NCI-H2171 treated with DMSO at 0.1 percent for 48 hours (cell line): ENCODE measurements at regions not wholly inside any gene's neighbourhood (a gene's known extent, or its start where the extent isn't known, plus 50 kb on each side); places are given as distances from the start of the nearest gene placed in this dataset.

ENCODE experiments used
- DNase-seq: peaks from one replicate; lab custom pipeline; 2025; lab: John Stamatoyannopoulos, UW

DNA sequence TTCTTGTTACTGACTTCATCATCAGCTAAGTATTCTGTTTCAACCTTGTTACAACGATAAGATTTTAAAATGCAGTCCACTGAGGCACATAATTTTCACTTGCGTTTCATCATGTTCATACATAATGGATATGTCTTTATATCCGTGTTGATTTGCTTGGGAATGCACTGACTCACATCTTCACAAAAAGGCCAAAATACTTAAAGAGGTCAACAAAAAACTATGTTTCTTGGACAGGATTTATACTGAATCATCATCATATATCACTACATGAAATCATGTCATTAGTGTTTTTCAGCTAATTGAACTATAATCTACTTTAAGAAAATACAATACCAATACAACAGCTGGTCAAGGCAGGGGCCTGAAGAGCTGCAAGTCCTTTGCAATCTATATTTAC lies 324.5 kb upstream of the KLF6 start:
- DNase-seq, result no peak

GRCh38 chr10:4108693-4109092 lies 323.7 kb upstream of the KLF6 start:
- DNase-seq, result no peak

DNA sequence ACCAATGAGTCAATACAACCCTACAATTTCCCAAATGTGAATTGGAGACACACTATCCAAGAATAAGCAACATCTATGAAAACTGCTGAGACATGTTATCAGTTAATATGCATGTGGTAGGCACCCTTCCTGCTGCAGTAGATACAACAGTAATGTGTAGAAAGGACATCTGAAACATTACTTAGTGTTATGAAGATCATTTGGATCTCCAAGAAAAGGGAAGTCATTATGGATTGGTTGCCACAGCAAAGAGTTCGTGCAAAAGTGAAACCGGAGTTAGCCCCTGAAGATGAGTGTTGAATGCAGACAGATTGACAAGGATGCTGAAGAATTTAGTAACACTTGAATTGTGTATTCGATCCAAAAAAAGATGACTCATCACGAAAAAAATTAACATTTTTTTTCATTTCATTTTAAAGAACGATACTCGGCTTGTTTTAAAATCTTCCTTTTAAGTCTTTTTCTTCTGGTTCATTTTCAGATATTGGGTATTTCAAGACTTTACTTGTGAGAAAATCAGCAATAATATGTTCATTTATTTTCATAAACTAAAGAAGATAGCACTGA lies 322.4 kb upstream of the KLF6 start:
- DNase-seq, result no peak

GRCh38 chr10:4103603-4104002 lies 318.6 kb upstream of the KLF6 start:
- DNase-seq, result no peak

GRCh38 chr10:4102802-4103344 lies 317.9 kb upstream of the KLF6 start:
- DNase-seq, result no peak

DNA sequence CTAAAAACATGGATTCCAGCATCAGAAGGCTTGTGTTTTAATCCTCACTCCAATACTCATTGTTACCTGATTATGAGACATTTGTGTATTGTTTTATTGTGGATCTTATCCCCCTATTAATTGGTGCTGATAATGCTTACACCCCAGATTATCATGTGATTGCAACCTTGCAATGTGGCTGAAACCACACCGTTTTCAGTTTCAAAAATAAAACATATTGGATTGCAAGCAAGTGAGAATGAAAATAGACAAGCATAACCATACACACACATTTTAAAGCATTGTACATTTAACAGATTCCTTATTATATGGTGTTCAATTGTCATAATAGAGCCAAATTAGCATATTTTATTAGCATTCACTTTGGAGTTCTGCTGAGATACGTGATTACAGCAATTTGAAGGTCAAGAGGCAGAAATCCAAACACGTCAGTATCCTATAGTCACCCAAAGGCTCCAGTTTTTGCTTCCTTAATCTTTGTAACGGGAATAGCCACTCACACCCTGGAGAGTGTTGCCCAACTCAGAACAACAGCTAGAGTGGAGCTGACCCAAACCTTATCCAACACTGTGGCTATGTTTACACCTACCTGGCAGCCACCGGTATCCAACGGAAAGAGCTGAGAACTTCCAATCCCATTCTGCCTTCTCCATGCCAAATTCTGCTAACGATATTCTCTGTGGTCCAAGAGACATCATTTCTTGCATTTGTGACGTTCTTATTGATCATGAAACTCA lies 317.1 kb upstream of the KLF6 start:
- no peak for DNase-seq

GRCh38 chr10:4100380-4100779 lies 315.4 kb upstream of the KLF6 start:
- no peak for DNase-seq

DNA sequence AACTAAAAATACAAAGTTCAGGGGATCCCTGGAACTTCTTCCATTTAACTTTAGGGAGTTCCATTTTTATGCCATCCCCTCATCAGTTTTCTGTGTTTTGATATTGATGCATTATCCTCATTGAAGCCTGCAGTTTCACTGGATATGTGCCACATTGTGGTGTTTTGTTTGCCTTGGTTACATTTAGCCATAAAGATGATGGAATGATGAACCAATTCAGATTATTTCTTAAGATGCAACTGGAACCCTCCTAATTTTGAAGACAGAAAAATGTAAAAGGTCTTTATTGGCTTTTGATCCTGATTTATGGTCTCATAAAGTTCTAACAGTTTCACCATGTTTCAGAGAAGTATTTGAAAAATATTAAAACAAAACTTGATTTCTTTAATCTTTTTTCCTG lies 314.2 kb upstream of the KLF6 start:
- DNase-seq, result no peak

DNA sequence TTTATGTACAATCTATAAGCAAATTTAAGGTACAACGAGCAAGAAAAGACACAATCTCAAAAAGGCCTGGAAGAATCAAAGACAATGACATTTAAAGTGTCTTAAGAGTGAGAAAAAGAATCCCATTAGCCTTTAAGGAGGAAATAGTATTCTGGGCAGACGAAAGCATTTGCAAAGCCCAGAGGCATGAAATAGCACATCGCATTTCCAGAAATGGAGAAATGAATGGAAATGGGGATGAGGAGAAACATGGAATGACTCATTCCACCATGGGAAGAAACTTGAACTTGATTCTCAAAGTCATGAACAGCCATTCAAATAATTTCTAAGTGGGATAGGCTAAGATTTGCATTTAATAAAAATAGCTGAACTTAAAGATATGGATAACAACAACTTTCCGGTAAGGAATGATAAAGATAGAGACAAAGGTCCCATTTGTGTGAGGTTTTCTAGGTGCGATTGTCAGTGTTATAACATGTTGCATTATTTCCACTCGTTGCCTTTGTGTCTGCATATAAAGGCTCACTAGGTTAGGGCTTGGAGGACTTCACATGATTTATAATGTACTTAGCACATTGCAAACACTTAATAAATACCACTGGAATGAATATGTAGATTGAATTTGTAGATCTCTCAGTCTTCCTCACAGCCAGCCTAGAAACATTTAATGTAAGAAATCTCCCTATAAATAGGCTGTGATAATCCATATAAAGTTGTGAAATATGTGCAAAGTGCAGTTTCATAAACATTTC lies 310.3 kb upstream of the KLF6 start:
- no peak for DNase-seq

- no peak for DNase-seq
Measured at GRCh38 chr10:4094751-4095150, 309.7 kb upstream of the KLF6 start.

GRCh38 chr10:4093438-4093837 lies 308.4 kb upstream of the KLF6 start:
- DNase-seq, result no peak

DNA sequence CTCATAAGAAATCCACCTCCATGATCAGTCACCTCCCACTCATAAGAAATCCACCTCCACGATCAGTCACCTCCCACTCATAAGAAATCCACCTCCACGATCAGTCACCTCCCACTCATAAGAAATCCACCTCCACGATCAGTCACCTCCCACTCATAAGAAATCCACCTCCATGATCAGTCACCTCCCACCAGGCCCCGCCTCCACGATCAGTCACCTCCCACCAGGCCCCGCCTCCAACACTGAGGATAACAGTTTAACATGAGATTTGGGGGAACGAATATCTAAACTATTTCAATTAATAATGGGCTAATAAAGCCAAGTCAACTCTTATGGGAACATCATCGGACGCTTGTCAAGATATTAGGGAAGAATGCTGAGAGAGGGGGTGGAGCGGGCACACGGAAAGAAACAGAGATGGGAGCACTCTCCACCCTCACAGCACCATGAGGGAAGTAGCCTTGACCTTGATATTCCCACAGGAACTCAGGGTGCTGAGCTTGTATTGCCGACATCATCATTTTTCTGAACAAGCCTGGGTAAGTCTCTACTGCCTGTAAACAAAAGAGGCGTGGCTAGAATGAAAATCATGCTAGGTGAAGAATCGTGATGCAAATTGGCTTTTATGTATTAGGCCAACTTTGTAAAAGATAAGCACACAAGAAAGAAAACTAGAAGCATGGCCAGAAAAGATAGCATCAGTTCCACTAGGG lies 303.5 kb upstream of the KLF6 start:
- DNase-seq, result no peak

- DNase-seq, result no peak
Measured at GRCh38 chr10:4086131-4086898, 301.3 kb upstream of the KLF6 start.

DNA sequence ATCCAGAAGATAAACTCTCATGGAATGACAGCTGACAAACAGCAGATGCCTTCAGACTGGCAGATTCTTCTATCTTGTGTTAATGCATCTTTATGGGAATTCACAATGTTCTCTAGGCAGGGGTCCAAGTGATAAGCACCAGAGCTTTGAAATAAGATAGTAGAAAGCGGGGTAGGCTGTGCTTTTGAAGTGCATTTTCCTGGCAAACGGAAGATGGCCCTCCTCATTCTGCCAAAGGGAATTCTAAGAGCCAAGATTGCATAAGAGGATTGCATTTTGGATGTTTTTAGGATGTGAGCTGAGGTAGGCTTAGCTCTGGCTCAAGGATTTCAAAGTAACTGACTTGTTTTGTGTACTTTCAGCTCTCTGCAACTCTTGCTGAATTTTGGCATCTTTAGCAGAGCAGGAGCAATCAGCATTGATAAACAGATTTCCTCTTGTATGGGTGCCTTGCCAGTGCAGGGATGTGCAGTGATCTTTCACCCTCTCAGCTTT lies 298.5 kb upstream of the KLF6 start:
- no peak for DNase-seq

DNA sequence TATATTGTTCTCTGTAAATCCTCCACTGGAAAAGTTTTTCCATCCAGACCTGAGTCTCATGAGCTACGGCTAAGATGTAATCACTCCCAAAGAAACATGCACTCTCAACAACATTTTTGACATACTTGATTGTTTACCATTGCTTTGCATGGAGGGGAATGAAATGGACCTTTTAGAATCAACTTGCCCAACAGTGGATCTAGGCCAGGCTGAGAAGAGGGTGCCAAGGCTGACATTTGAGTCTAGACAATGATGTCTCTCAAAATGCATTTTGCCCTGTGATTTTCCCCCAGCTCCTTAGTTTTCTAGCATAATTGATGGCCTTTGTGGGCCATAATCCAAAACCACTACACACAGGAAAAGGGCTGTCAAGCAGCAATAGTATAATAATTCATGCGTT lies 297.9 kb upstream of the KLF6 start:
- no peak for DNase-seq

GRCh38 chr10:4081685-4082111 lies 296.7 kb upstream of the KLF6 start:
- no peak for DNase-seq

- no peak for DNase-seq
Measured at GRCh38 chr10:4080225-4080805, 295.3 kb upstream of the KLF6 start.

- no peak for DNase-seq
Measured at GRCh38 chr10:4079803-4080202, 294.8 kb upstream of the KLF6 start.

GRCh38 chr10:4077804-4078203 lies 292.8 kb upstream of the KLF6 start:
- no peak for DNase-seq

- DNase-seq, result no peak
Measured at GRCh38 chr10:4076983-4077382, 292.0 kb upstream of the KLF6 start.

- no peak for DNase-seq
Measured at GRCh38 chr10:4075443-4075842, 290.4 kb upstream of the KLF6 start.
